Fibroblast of skin of scalp (primary cell): ENCODE measurements at regions not wholly inside any gene's neighbourhood (a gene's known extent, or its start where the extent isn't known, plus 50 kb on each side); places are given as distances from the start of the nearest gene placed in this dataset.

ENCODE experiments used
- DNase-seq: peaks from one replicate; pipeline ENCODE4 v3.0.0-alpha.2; 2013

DNA sequence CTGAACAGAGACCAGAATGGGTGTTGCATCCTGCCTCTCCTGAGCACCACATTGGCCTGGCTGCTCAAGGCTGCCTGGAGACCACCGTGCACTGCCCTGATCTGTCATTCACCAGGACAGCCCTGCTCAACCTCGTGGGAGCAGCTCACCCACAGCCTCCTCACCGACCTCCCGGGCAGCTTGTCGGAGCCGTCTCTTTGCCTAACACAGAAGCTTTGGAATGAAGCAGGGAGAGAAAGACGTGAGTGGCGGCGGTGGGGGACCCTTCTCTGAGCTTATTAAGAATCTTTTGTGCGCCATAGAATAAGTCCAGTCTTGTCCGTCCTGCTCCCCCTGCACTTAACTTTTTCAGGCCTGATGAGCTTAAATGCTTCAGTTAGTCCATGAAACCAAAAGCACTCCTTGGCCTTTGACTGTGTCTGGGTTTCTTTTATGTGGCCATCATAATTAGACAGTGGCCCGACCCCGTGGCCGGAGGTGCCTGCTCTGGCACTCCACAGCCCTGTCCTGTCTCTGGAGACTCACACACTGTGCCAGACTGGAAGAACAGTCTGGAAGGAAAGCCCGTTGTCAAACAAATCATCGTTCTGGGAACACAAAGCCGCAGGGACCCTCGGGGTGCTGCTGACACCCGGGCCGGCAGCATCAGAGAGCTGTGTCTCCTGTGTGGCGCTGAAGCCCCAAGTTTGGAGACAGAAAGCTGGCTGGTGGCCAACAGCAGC, 192.8 kb downstream of the BCOR start:
- no peak for DNase-seq

- DNase-seq, result no peak
Observed at GRCh38 chrX:39905538-39905891, 192.2 kb downstream of the BCOR start.

GRCh38 chrX:39905946-39906345, 191.8 kb downstream of the BCOR start:
- DNase-seq, result no peak

DNA sequence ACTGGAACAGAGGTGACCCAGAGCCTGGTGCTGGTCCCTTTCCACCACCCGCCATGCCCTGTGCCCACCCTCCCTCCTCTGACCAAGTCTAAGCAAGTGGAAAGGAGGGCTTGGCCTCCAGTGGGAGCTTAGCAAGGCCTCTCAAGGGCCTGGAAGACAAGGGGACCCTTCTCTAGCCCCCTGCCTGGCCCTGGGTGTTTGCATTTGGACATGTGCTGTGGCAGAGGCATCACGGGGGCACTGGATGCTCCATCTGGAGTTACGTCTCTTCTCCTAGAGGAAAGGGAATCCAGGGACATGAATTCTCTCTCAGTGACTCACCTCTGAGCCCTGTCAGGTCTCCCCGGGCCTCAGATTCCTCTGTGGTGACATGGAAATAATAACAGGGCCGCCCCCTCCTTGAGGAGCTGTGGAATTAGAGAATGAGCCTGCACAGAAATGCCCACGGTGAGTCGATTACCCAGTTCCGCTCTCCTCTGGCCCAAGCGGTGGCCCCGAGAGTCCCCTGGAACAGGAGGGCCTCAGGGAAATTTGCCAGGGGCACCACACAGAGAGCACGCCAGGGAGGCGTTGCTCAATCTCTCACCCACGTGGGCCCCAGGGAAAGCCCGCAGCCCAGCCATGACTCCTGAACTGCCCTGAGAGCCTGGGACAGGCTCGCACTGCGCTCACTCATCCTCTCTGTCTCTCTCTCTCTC, 189.6 kb downstream of the BCOR start:
- peak; percentile 96 for DNase-seq

GRCh38 chrX:39909996-39910395, 187.8 kb downstream of the BCOR start:
- DNase-seq, result no peak

GRCh38 chrX:39910651-39911050, 187.1 kb downstream of the BCOR start:
- DNase-seq, result no peak

DNA sequence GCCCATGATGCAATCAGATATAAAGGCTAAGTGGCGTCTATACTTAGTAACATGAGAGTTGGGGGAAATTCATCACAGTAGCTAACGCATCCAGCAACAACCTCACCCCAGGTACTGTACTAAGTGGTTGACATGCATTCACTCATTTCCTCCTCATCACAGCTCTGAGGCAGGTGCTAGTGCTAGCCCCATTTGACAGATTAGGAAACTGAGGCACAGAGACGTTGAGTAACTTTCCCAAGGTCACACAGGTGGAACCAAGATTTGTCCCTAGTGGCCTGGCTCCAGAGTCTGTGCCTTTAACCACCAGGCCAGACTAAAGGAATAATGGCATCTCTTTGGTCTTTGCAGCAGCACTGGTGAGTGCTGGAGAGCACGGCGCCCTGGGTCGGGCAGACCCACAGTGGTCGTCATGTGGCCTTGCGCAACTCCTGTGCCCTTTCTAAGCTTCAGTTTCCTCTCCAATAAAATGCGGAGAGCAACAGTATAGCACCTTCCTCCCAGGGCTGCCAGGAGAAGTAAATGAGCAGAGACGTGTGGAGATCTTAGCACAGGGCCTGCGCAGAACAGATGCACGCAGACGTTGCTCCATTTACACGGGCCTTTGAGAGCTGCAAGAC, 186.4 kb downstream of the BCOR start:
- DNase-seq, result no peak

DNA sequence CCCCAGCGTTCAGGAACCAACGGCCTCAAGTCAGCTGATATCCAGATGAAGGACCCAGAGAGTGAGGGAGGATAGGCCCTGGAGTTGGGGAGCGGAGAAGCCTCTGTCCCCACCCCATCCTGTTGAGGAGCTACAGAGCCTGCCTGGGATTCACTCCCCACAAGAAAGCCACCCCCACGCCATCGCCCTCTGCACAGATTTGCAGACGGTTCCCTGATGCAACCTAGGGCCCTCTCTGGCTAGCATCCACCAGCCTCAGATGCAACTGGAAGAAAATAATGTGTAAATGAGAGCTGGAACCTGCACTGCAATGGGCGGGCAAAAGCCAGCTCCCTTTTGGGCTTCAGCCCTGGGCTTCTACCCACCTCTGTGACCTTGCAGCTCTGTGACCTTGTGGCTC, 185.6 kb downstream of the BCOR start:
- no peak for DNase-seq

DNA sequence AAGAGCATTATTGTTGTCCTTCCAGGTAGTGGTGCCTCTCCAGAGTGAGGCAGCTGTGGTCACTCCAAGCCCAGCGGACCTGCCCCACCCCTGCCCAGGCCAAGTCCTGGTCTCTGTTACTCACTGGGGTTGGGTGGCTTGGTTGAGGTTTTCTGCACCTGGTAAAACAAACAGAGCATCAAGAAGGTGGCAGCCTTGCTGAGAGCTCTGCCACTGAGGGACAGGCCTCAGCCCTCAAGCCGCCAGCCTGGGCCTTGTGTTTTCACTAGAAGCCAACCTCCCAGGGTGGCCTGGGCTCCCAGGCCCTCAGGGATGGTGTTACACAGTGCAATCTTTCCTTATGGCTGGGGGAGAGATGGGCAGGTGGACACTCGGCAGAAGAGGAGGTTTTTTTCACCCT, 182.7 kb downstream of the BCOR start:
- no peak for DNase-seq

- no peak for DNase-seq
Observed at GRCh38 chrX:39915596-39915995, 182.2 kb downstream of the BCOR start.

DNA sequence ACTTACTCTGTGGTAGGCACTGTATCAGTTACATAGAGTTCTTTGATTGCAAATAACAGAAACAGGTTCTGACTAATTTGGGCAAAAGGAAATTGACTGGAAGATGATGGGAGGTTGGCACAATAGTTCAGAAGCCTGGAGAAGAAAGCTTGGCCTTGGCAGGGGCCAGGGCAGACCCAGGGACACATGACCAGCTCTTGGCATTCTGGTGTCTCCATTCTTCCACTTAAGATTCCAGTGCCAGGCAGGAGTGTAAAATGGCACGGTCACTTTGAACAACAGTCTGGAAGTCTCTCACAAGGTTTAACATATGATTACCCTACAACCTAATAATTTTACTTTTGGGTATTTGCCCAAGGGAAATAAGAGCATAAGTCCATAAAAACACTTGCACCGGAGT, 175.9 kb downstream of the BCOR start:
- DNase-seq, result no peak

DNA sequence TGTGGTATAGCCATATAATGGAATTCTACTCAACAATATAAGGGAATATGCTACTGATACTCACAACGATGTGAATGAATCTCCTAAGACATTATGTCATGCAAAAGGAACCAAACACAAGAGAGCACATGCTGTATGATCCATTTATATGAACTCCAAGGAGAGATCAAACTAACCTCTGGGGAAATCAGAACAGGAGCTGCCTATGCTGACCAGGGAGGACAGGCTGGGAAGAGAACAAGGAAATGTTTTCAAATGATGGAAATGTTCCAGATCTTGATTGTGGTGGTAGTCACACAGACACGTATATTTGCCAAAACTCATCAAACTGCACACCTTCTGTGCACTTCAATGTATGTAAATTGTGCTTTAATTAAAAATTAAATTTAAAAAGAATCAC, 175.3 kb downstream of the BCOR start:
- no peak for DNase-seq

- no peak for DNase-seq
Observed at GRCh38 chrX:39922926-39923325, 174.8 kb downstream of the BCOR start.

DNA sequence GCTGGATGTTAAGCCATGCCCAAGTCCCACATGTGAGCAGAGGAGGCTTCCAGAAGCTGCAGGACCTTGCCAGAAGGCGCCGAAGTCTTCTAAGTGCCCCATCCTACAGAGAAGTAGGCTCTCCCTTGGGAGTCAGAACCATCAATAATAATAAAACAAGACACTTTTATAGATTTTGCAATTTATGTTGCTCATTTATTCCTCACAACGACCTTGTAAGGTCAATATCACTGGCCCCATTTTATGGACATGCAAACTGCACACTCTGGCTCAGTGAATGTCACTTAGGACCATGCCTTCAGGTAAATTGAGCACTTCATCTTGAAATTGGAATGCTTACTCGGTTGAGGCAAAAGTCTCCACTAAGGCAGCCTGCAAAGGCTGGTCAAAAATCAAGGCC, 170.4 kb downstream of the BCOR start:
- DNase-seq, result no peak

DNA sequence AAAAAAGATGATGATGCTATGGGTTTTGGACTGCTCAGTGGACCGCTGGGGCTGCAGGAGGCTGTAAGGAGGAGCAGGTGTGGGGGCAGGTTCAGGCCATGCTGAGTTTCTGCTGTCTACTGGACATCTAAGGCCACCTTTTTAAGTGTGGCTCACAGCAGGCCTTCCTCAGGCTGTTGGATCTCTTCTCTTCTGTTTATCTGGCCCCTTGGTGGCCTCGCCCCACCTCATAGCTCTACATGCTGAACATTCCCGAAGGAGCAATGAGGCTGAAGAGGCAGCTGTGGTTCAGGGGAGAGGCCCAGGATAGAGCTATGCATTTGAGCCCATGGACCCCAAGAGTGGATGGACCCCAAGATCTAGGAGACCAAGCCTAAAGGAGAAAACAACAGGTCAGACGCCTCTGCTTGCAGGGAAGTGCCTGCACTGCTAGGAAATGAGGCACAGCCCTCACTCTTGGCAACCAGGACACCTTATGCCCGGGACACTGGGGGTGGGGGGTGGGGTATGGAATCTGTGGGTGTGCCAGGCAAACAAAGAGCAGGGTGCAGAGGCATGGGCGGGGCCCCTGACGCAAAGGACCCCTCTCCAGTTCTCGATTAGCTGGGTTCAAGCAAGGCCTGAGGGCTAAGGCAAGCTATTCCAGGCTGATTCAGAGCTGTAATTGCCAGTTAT, 168.9 kb downstream of the BCOR start:
- no peak for DNase-seq

GRCh38 chrX:39929379-39930025, 168.3 kb downstream of the BCOR start:
- no peak for DNase-seq

- no peak for DNase-seq
Observed at GRCh38 chrX:39930786-39931528, 166.8 kb downstream of the BCOR start.

DNA sequence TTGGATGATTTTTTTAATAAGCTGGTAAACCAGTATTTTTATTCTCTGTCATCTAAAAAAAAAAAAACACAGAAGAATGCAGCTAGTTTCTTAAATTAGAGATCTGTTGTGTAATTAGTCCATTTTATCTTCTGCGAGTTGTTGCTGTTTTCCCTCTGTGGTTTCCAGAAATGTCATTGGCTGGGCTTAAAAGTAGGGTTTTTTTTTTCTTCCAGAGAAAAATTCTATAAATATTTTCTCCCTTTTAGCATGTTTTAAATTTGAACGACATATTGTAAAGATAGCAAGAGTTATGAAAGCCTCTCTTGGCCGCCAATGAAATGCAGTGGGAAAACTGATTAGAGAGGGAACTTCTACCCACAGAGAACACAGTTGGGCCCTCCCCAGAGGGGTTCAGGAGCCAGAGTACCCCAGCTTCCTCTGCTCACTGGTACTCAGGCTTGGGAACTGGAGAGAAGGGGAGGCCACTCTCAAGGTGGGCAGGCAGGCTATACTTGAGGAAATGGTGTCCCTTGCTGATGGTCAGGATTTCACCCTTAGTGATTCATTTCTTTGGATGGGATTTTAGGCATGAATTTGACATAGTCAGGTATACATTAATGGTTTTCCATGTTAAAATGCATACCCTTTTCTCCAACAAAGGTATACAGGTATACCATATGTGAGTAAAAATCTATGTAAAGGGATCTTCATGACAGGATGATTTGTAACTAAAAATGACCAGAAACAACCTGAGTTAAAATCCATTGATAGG, 166.1 kb downstream of the BCOR start:
- DNase-seq, result no peak

DNA sequence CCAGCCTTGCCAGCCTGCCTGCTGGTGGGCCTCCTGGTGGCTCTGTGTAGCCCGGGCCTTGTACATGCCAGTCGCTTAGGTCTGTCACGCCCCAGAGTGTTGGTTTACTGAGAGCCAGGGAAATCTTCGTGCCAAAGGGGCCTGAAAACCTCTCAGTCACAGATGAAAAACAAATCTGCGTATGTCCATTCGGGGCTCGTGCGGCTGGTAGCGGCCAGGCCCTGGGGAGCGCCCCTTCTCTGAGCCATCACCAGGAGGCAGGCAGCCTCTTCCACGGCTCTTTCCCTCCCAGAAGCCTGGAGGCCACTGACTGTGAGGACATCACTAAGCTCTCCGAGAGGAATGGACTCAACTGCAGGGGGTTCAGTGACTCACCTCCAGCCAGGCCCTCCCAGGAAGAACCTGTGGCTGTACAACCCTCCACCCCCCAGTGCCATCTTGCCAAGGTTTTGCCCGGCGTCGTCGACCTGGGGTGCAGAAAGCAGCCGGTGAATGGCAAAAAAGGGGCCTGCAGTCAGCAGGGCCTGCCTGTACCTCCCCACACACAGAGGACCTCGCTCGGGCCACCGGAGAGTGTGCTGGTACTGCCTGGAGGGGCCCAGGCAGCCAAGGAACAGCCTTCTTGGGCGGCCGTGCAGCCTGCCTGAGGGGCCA, 162.2 kb downstream of the BCOR start:
- peak; percentile 56 for DNase-seq

GRCh38 chrX:39936886-39937770, 160.6 kb downstream of the BCOR start:
- no peak for DNase-seq
